Fibroblast of lung (primary cell): ENCODE measurements at regions not wholly inside any gene's neighbourhood (a gene's known extent, or its start where the extent isn't known, plus 50 kb on each side); places are given as distances from the start of the nearest gene placed in this dataset.

Source experiments
- DNase-seq, 2 donors: peaks; one replicate each; pipeline versions ENCODE4 v3.0.0 to v3.0.0-alpha.2; 2010; ENCODE audit warnings: low read depth in 2 of 2
- H2AFZ ChIP-seq: 2 replicates; pipeline ENCODE4 v1.5.1; 2012; ENCODE audit warnings: low read length, control low read depth, inconsistent platforms
- H3K27ac ChIP-seq: 2 replicates; pipeline ENCODE4 v1.5.1; 2011; ENCODE audit warnings: low read length, control low read depth; ENCODE audit not compliant: insufficient read depth
- H3K27me3 ChIP-seq: 2 replicates; pipeline ENCODE4 v1.5.1; 2011; ENCODE audit warnings: mild to moderate bottlenecking, low read length; ENCODE audit not compliant: control insufficient read depth, insufficient read depth
- H3K36me3 ChIP-seq: 2 replicates; pipeline ENCODE4 v1.5.1; 2011; ENCODE audit warnings: low read length; ENCODE audit not compliant: control insufficient read depth, insufficient read depth
- H3K4me1 ChIP-seq: 2 replicates; pipeline ENCODE4 v1.5.1; 2011; ENCODE audit warnings: low read length; ENCODE audit not compliant: control insufficient read depth, insufficient read depth; ENCODE audit errors: extremely low read depth
- H3K4me2 ChIP-seq: 2 replicates; pipeline ENCODE4 v1.5.1; 2011; ENCODE audit warnings: low read length, control low read depth; ENCODE audit not compliant: insufficient read depth; ENCODE audit errors: extremely low read depth
- H3K4me3 ChIP-seq, 4 experiments: fragments of 200-600 bp in 1 of 4; sonication (generic) in 1 of 4; replicated peaks in 1 of 4; 2 replicates each; pipeline ENCODE4 v1.5.1; 2011 to 2016; ENCODE audit warnings: low read length in 4 of 4, low read depth in 3 of 4, mild to moderate bottlenecking in 3 of 4, control low read depth in 2 of 4, inconsistent platforms in 1 of 4, mixed read lengths in 1 of 4; ENCODE audit not compliant: insufficient read depth in 1 of 4; ENCODE audit errors: control extremely low read depth in 1 of 4
- H3K79me2 ChIP-seq: 2 replicates; pipeline ENCODE4 v1.5.1; 2012; ENCODE audit warnings: mild to moderate bottlenecking, low read length, inconsistent platforms; ENCODE audit not compliant: control insufficient read depth, insufficient read depth
- H3K9ac ChIP-seq: 2 replicates; pipeline ENCODE4 v1.5.1; 2011; ENCODE audit warnings: mild to moderate bottlenecking, low read length, control low read depth; ENCODE audit not compliant: insufficient read depth
- H3K9me3 ChIP-seq: 2 replicates; pipeline ENCODE4 v1.5.1; 2012; ENCODE audit warnings: low read depth, low read length; ENCODE audit not compliant: control insufficient read depth, insufficient read depth
- H4K20me1 ChIP-seq: 2 replicates; pipeline ENCODE4 v1.5.1; 2011; ENCODE audit warnings: low read length; ENCODE audit not compliant: control insufficient read depth, insufficient read depth; ENCODE audit errors: extremely low read depth
- CTCF ChIP-seq, 2 donors: IDR thresholded peaks in 1 of 2; conservative IDR thresholded peaks in 1 of 2; 1 replicate in 1 of 2; 2 replicates in 1 of 2; pipeline ENCODE4 v1.5.1; 2011 to 2012; ENCODE audit warnings: low read length in 2 of 2, control low read depth in 1 of 2, inconsistent platforms in 1 of 2, low read depth in 1 of 2, mild to moderate bottlenecking in 1 of 2
- EZH2 ChIP-seq: IDR thresholded peaks from 2 replicates; pipeline ENCODE4 v1.5.1; 2012; ENCODE audit warnings: low read length, control low read depth, mild to moderate bottlenecking; ENCODE audit errors: missing control alignments

GRCh38 chr9:81480828-81481604, 208.3 kb downstream of the TLE1 start:
- Histone ChIP-seq H3K4me3 (no peak overlapping the region), H2AFZ (no peak overlapping the region), H3K4me1 (no peaks in the 10 kb centered on the region), H3K4me2 (no peak overlapping the region), H3K79me2 (no peaks in the 10 kb centered on the region), H3K27ac (no peak overlapping the region), H3K9ac (no peak overlapping the region), H3K27me3 (no peaks in the 10 kb centered on the region), H4K20me1 (no peaks in the 10 kb centered on the region), H3K36me3 (no peaks in the 10 kb centered on the region), H3K9me3 (no peaks in the 10 kb centered on the region)
- no peak for DNase-seq
- no peak for TF ChIP-seq CTCF (conservative IDR thresholded peaks at IDR 0.05 in 1 of 2, IDR thresholded peaks at IDR 0.05 in 1 of 2; ENCODE audit: low read depth in 1 of 2, low read length in 2 of 2)
- no peak for TF ChIP-seq EZH2

GRCh38 chr9:81479573-81479972, 209.8 kb downstream of the TLE1 start:
- H3K9me3 ChIP-seq = no peaks in the 10 kb centered on the region
- no peaks in the 10 kb centered on the region for H3K79me2 ChIP-seq
- no peaks in the 10 kb centered on the region for H4K20me1 ChIP-seq
- no peak overlapping the region for H2AFZ ChIP-seq
- TF ChIP-seq CTCF (conservative IDR thresholded peaks at IDR 0.05 in 1 of 2, IDR thresholded peaks at IDR 0.05 in 1 of 2; ENCODE audit: low read depth in 1 of 2, low read length in 2 of 2) = no peak
- no peak for TF ChIP-seq EZH2
- H3K4me3 ChIP-seq = no peak overlapping the region
- no peaks in the 10 kb centered on the region for H3K4me1 ChIP-seq
- no peak overlapping the region for H3K4me2 ChIP-seq
- no peak for DNase-seq
- no peaks in the 10 kb centered on the region for H3K36me3 ChIP-seq
- H3K9ac ChIP-seq = no peak overlapping the region
- H3K27me3 ChIP-seq = no peaks in the 10 kb centered on the region
- no peak overlapping the region for H3K27ac ChIP-seq

GRCh38 chr9:81477669-81478068, 211.7 kb downstream of the TLE1 start:
- TF ChIP-seq CTCF (conservative IDR thresholded peaks at IDR 0.05 in 1 of 2, IDR thresholded peaks at IDR 0.05 in 1 of 2; ENCODE audit: low read depth in 1 of 2, low read length in 2 of 2) = no peak
- no peak for TF ChIP-seq EZH2
- Histone ChIP-seq H3K27ac (no peak overlapping the region), H2AFZ (no peak overlapping the region), H3K27me3 (no peaks in the 10 kb centered on the region), H3K4me2 (no peak overlapping the region), H3K9ac (no peak overlapping the region), H3K9me3 (no peaks in the 10 kb centered on the region), H4K20me1 (no peaks in the 10 kb centered on the region), H3K36me3 (no peaks in the 10 kb centered on the region), H3K4me3 (no peak overlapping the region), H3K79me2 (no peaks in the 10 kb centered on the region), H3K4me1 (no peaks in the 10 kb centered on the region)
- no peak for DNase-seq
